ENCODE measurements at regions not wholly inside any gene's neighbourhood (a gene's known extent, or its start where the extent isn't known, plus 50 kb on each side); places are given as distances from the start of the nearest gene placed in this dataset.
"Not testable (repeated sequence)": the region's sequence is repeated elsewhere in the genome, so short reads cannot be mapped to it uniquely, and the experiment has no call there.

- no peak for DNase-seq
Measured at GRCh38 chr2:121064186-121064585, 220.8 kb downstream of the TFCP2L1 start.

- no peak for DNase-seq
Measured at GRCh38 chr2:121065239-121065638, 219.8 kb downstream of the TFCP2L1 start.

- no peak for DNase-seq
Measured at GRCh38 chr2:121066526-121066925, 218.5 kb downstream of the TFCP2L1 start.

GRCh38 chr2:121068851-121069250 is 216.2 kb downstream of the TFCP2L1 start:
- no peak for DNase-seq

GRCh38 chr2:121069434-121069969 is 215.5 kb downstream of the TFCP2L1 start:
- DNase-seq, result no peak

- DNase-seq, result not testable (repeated sequence)
Measured at GRCh38 chr2:121070061-121070460, 214.9 kb downstream of the TFCP2L1 start.

GRCh38 chr2:121071034-121071504 is 213.9 kb downstream of the TFCP2L1 start:
- no peak for DNase-seq

GRCh38 chr2:121072784-121073183 is 212.2 kb downstream of the TFCP2L1 start:
- DNase-seq, result no peak

GRCh38 chr2:121073320-121074210 is 211.4 kb downstream of the TFCP2L1 start:
- no peak for DNase-seq

- no peak for DNase-seq
Measured at GRCh38 chr2:121074293-121074932, 210.6 kb downstream of the TFCP2L1 start.

GRCh38 chr2:121075006-121075551 is 209.9 kb downstream of the TFCP2L1 start:
- no peak for DNase-seq

- no peak for DNase-seq
Measured at GRCh38 chr2:121075641-121076497, 209.1 kb downstream of the TFCP2L1 start.

- DNase-seq, result no peak
Measured at GRCh38 chr2:121076498-121076820, 208.5 kb downstream of the TFCP2L1 start.

GRCh38 chr2:121076885-121077549 is 208.0 kb downstream of the TFCP2L1 start:
- peak; percentile 34 for DNase-seq

GRCh38 chr2:121078899-121079298 is 206.1 kb downstream of the TFCP2L1 start:
- DNase-seq, result no peak

GRCh38 chr2:121080013-121080772 is 204.8 kb downstream of the TFCP2L1 start:
- no peak for DNase-seq

GRCh38 chr2:121081701-121082100 is 203.3 kb downstream of the TFCP2L1 start:
- no peak for DNase-seq

GRCh38 chr2:121082191-121082590 is 202.8 kb downstream of the TFCP2L1 start:
- DNase-seq, result no peak

- no peak for DNase-seq
Measured at GRCh38 chr2:121084130-121084680, 200.8 kb downstream of the TFCP2L1 start.

- DNase-seq, result no peak
Measured at GRCh38 chr2:121085801-121086200, 199.2 kb downstream of the TFCP2L1 start.

GRCh38 chr2:121086450-121086849 is 198.6 kb downstream of the TFCP2L1 start:
- DNase-seq, result no peak

All from activated CD4-positive, alpha-beta T cell treated with anti-CD3 and anti-CD28 coated beads for 1 hour (primary cell).